IPS-18a (cell line): ENCODE measurements at regions not wholly inside any gene's neighbourhood (a gene's known extent, or its start where the extent isn't known, plus 50 kb on each side); places are given as distances from the start of the nearest gene placed in this dataset.

ENCODE experiments used
- H3K27ac ChIP-seq: one replicate; pipeline ENCODE4 v1.5.1; 2013; ENCODE audit warnings: low read length
- H3K27me3 ChIP-seq: one replicate; pipeline ENCODE4 v1.6.1; 2013; ENCODE audit warnings: mild to moderate bottlenecking, low read length; ENCODE audit not compliant: control insufficient read depth, insufficient read depth
- H3K36me3 ChIP-seq: one replicate; pipeline ENCODE4 v1.6.1; 2013; ENCODE audit warnings: low read depth, low read length; ENCODE audit not compliant: control insufficient read depth
- H3K4me1 ChIP-seq: one replicate; pipeline ENCODE4 v1.6.1; 2013; ENCODE audit warnings: low read depth, low read length; ENCODE audit not compliant: control insufficient read depth
- H3K4me3 ChIP-seq: one replicate; pipeline ENCODE4 v1.5.1; 2013; ENCODE audit warnings: low read length
- H3K9ac ChIP-seq: one replicate; pipeline ENCODE4 v1.6.1; 2013; ENCODE audit warnings: mild to moderate bottlenecking, low read length, moderate library complexity
- H3K9me3 ChIP-seq: one replicate; pipeline ENCODE4 v1.6.1; 2013; ENCODE audit warnings: low read depth, low read length; ENCODE audit not compliant: control insufficient read depth

GRCh38 chr22:34973016-34973415 is 92.9 kb upstream of the ISX start:
- Histone ChIP-seq H3K9me3 (no peaks in the 10 kb centered on the region), H3K9ac (no peak overlapping the region), H3K4me1 (peaks cover 28% of the 10 kb centered on the region), H3K4me3 (no peak overlapping the region), H3K36me3 (no peaks in the 10 kb centered on the region), H3K27me3 (no peaks in the 10 kb centered on the region), H3K27ac (no peak overlapping the region)

- Histone ChIP-seq H3K36me3 (no peaks in the 10 kb centered on the region), H3K4me1 (peaks cover 28% of the 10 kb centered on the region), H3K9ac (no peak overlapping the region), H3K27me3 (no peaks in the 10 kb centered on the region), H3K9me3 (no peaks in the 10 kb centered on the region), H3K4me3 (no peak overlapping the region), H3K27ac (no peak overlapping the region)
Observed at GRCh38 chr22:34973926-34974325, 92.0 kb upstream of the ISX start.

GRCh38 chr22:34975721-34976120 is 90.2 kb upstream of the ISX start:
- H3K9ac ChIP-seq = no peak overlapping the region
- no peak overlapping the region for H3K4me3 ChIP-seq
- no peak overlapping the region for H3K27ac ChIP-seq
- no peaks in the 10 kb centered on the region for H3K9me3 ChIP-seq
- no peaks in the 10 kb centered on the region for H3K27me3 ChIP-seq
- H3K4me1 ChIP-seq = peaks cover 28% of the 10 kb centered on the region
- no peaks in the 10 kb centered on the region for H3K36me3 ChIP-seq

- no peak overlapping the region for H3K4me3 ChIP-seq
- no peaks in the 10 kb centered on the region for H3K27me3 ChIP-seq
- no peak overlapping the region for H3K27ac ChIP-seq
- H3K9ac ChIP-seq = no peak overlapping the region
- no peaks in the 10 kb centered on the region for H3K9me3 ChIP-seq
- H3K36me3 ChIP-seq = no peaks in the 10 kb centered on the region
- H3K4me1 ChIP-seq = peaks cover 24% of the 10 kb centered on the region
Observed at GRCh38 chr22:34976474-34976873, 89.5 kb upstream of the ISX start.

- Histone ChIP-seq H3K36me3 (no peaks in the 10 kb centered on the region), H3K27ac (no peak overlapping the region), H3K4me1 (peaks cover 20% of the 10 kb centered on the region), H3K4me3 (no peak overlapping the region), H3K27me3 (no peaks in the 10 kb centered on the region), H3K9ac (no peak overlapping the region), H3K9me3 (no peaks in the 10 kb centered on the region)
Observed at GRCh38 chr22:34976886-34977285, 89.1 kb upstream of the ISX start.

GRCh38 chr22:34986523-34986922 is 79.4 kb upstream of the ISX start:
- H3K36me3 ChIP-seq = no peaks in the 10 kb centered on the region
- H3K9me3 ChIP-seq = peaks cover 9% of the 10 kb centered on the region
- H3K27ac ChIP-seq = no peak overlapping the region
- no peak overlapping the region for H3K9ac ChIP-seq
- H3K4me3 ChIP-seq = no peak overlapping the region
- no peaks in the 10 kb centered on the region for H3K4me1 ChIP-seq
- H3K27me3 ChIP-seq = no peaks in the 10 kb centered on the region

- Histone ChIP-seq H3K27me3 (no peaks in the 10 kb centered on the region), H3K27ac (no peak overlapping the region), H3K4me3 (no peak overlapping the region), H3K9ac (no peak overlapping the region), H3K36me3 (no peaks in the 10 kb centered on the region), H3K4me1 (no peaks in the 10 kb centered on the region), H3K9me3 (peaks cover 3% of the 10 kb centered on the region)
Observed at GRCh38 chr22:34992672-34993071, 73.3 kb upstream of the ISX start.

- Histone ChIP-seq H3K36me3 (no peaks in the 10 kb centered on the region), H3K27ac (no peak overlapping the region), H3K4me1 (no peaks in the 10 kb centered on the region), H3K27me3 (no peaks in the 10 kb centered on the region), H3K9me3 (no peaks in the 10 kb centered on the region), H3K9ac (no peak overlapping the region), H3K4me3 (no peak overlapping the region)
Observed at GRCh38 chr22:34993548-34993947, 72.4 kb upstream of the ISX start.

GRCh38 chr22:34997633-34998299 is 68.2 kb upstream of the ISX start:
- Histone ChIP-seq H3K27me3 (no peaks in the 10 kb centered on the region), H3K27ac (no peak overlapping the region), H3K9ac (no peak overlapping the region), H3K4me1 (no peaks in the 10 kb centered on the region), H3K9me3 (no peaks in the 10 kb centered on the region), H3K36me3 (no peaks in the 10 kb centered on the region), H3K4me3 (no peak overlapping the region)

- Histone ChIP-seq H3K9ac (no peak overlapping the region), H3K9me3 (no peaks in the 10 kb centered on the region), H3K27me3 (no peaks in the 10 kb centered on the region), H3K36me3 (no peaks in the 10 kb centered on the region), H3K4me1 (no peaks in the 10 kb centered on the region), H3K4me3 (no peak overlapping the region), H3K27ac (no peak overlapping the region)
Observed at GRCh38 chr22:34998921-34999320, 67.0 kb upstream of the ISX start.

- H3K9me3 ChIP-seq = no peaks in the 10 kb centered on the region
- no peak overlapping the region for H3K4me3 ChIP-seq
- H3K4me1 ChIP-seq = no peaks in the 10 kb centered on the region
- H3K36me3 ChIP-seq = no peaks in the 10 kb centered on the region
- no peak overlapping the region for H3K9ac ChIP-seq
- no peak overlapping the region for H3K27ac ChIP-seq
- no peaks in the 10 kb centered on the region for H3K27me3 ChIP-seq
Observed at GRCh38 chr22:35008213-35008612, 57.7 kb upstream of the ISX start.

- Histone ChIP-seq H3K4me1 (no peaks in the 10 kb centered on the region), H3K9ac (no peak overlapping the region), H3K9me3 (no peaks in the 10 kb centered on the region), H3K4me3 (no peak overlapping the region), H3K27ac (no peak overlapping the region), H3K36me3 (no peaks in the 10 kb centered on the region), H3K27me3 (no peaks in the 10 kb centered on the region)
Observed at GRCh38 chr22:35010543-35010942, 55.4 kb upstream of the ISX start.
